K562 (cell line): ENCODE measurements at regions not wholly inside any gene's neighbourhood (a gene's known extent, or its start where the extent isn't known, plus 50 kb on each side); places are given as distances from the start of the nearest gene placed in this dataset.

Source experiments
- ATAC-seq: fragments of 200-7000 bp; cut with Tn5 transposase; 3 replicates; pipeline ENCODE4 v1.9.1; 2020; ENCODE audit warnings: moderate library complexity
- BruUV-seq: library from RNA; stranded (reverse); fragments of 400-500 nt; replicated peaks from 2 replicates; lab custom pipeline; 2021; lab: Mats Ljungman, UMichigan
- CTCF ChIA-PET: fragments of 300-600 bp; formaldehyde crosslinking; extraction: SDS; loops from one replicate; lab custom pipeline; 2021; ENCODE audit warnings: low intra/inter-chr PET ratio; lab: Yijun Ruan, JAX
- POLR2A ChIA-PET: fragments of 300-600, 350-650 bp; sonication (Branson Sonifier 250); formaldehyde crosslinking; extraction: SDS; loops from one replicate; lab custom pipeline; 2021; ENCODE audit warnings: antibody characterized with exemption, inconsistent platforms; lab: Yijun Ruan, JAX
- DNase-seq, 4 experiments: peaks; one replicate each; pipeline versions ENCODE4 v3.0.0 to v3.0.0-alpha.2; 2011 to 2018; ENCODE audit warnings: low spot score in 3 of 4, mixed read lengths in 3 of 4; ENCODE audit errors: extremely low read depth in 1 of 4
- FAIRE-seq: peaks from 2 replicates; lab custom pipeline; 2011; peaks lifted over from hg19 to GRCh38; lab: Jason Lieb, UNC
- H2AFZ ChIP-seq: 2 replicates; pipeline ENCODE4 v1.6.0; 2011; ENCODE audit warnings: low read depth, low read length, control low read depth, inconsistent platforms
- H3K27ac ChIP-seq: fragments of 200-600 bp; 3 replicates; pipeline ENCODE4 v1.8.0; 2011; ENCODE audit warnings: low read depth, mild to moderate bottlenecking, control low read depth, inconsistent platforms, low read length, moderate library complexity, mixed read lengths; ENCODE audit errors: extremely low read depth
- H3K27me3 ChIP-seq, 2 experiments: fragments of 300-600 bp in 1 of 2; 2 replicates in 1 of 2; 3 replicates in 1 of 2; pipeline versions ENCODE4 v1.6.0 to v1.8.0; 2011; ENCODE audit warnings: inconsistent platforms in 2 of 2, low read length in 2 of 2, mild to moderate bottlenecking in 1 of 2, mixed read lengths in 1 of 2, moderate library complexity in 1 of 2; ENCODE audit not compliant: control insufficient read depth in 2 of 2, insufficient read depth in 2 of 2
- H3K36me3 ChIP-seq: fragments of 300-600 bp; 3 replicates; pipeline ENCODE4 v1.8.0; 2011; ENCODE audit warnings: mild to moderate bottlenecking, low read length, inconsistent platforms; ENCODE audit not compliant: control insufficient read depth, insufficient read depth
- H3K4me1 ChIP-seq, 2 experiments: fragments of 200-600 bp in 1 of 2; replicated peaks in 1 of 2; 2 replicates in 1 of 2; 3 replicates in 1 of 2; pipeline versions ENCODE4 v1.5.1 to v1.8.0; 2011; ENCODE audit warnings: inconsistent platforms in 2 of 2, low read length in 2 of 2, mild to moderate bottlenecking in 1 of 2, mixed read lengths in 1 of 2, moderate library complexity in 1 of 2; ENCODE audit not compliant: control insufficient read depth in 2 of 2, insufficient read depth in 2 of 2
- H3K4me2 ChIP-seq: 2 replicates; pipeline ENCODE4 v1.6.1; 2011; ENCODE audit warnings: low read length, control low read depth, inconsistent platforms, mixed read lengths; ENCODE audit not compliant: insufficient read depth
- H3K4me3 ChIP-seq: fragments of 200-600 bp; sonication (generic), shearing (Covaris generic); 2 replicates; pipeline ENCODE4 v1.5.1; 2016; ENCODE audit warnings: control low read depth, inconsistent platforms
- H3K79me2 ChIP-seq: fragments of 200-600 bp; 3 replicates; pipeline ENCODE4 v1.8.0; 2011; ENCODE audit warnings: low read length, inconsistent platforms; ENCODE audit not compliant: control insufficient read depth, insufficient read depth
- H3K9ac ChIP-seq, 2 experiments: 2 replicates each; pipeline versions ENCODE4 v1.6.0 to v1.6.1; 2011; ENCODE audit warnings: low read depth in 2 of 2, low read length in 2 of 2, control low read depth in 1 of 2, inconsistent platforms in 1 of 2, mild to moderate bottlenecking in 1 of 2, mixed read lengths in 1 of 2; ENCODE audit not compliant: insufficient read depth in 1 of 2
- H3K9me1 ChIP-seq: one replicate; pipeline ENCODE4 v1.6.0; 2011; ENCODE audit warnings: inconsistent platforms, mild to moderate bottlenecking, low read length, moderate library complexity; ENCODE audit not compliant: control insufficient read depth, insufficient read depth
- H3K9me3 ChIP-seq: replicated peaks from 2 replicates; pipeline ENCODE4 v1.5.1; 2011; ENCODE audit warnings: low read depth, low read length, inconsistent platforms; ENCODE audit not compliant: control insufficient read depth, insufficient read depth
- H4K20me1 ChIP-seq: replicated peaks from 2 replicates; pipeline ENCODE4 v1.6.1; 2011; ENCODE audit warnings: low read length, inconsistent platforms, mixed read lengths; ENCODE audit not compliant: control insufficient read depth, insufficient read depth
- ARHGAP35 ChIP-seq: fragments of 450-650 bp; IDR thresholded peaks from 2 replicates; pipeline ENCODE4 v1.6.1; 2018; ENCODE audit not compliant: partially characterized antibody
- ATF1 ChIP-seq, 2 experiments: fragments of 450-650 bp in 1 of 2; IDR thresholded peaks; 2 replicates each; pipeline ENCODE4 v1.6.1; 2016; ENCODE audit warnings: missing compliant biosample characterization in 1 of 2, missing genetic modification characterization in 1 of 2
- HDAC8 ChIP-seq: fragments of 450-650 bp; IDR thresholded peaks from 2 replicates; pipeline ENCODE4 v1.6.1; 2016; ENCODE audit warnings: mild to moderate bottlenecking, missing genetic modification characterization, moderate library complexity, missing compliant biosample characterization
- HMBOX1 ChIP-seq: sonication (generic); IDR thresholded peaks from 2 replicates; pipeline ENCODE4 v1.6.1; 2016
- KDM1A ChIP-seq, 2 experiments: fragments of 450-650 bp; IDR thresholded peaks; 2 replicates each; pipeline ENCODE4 v1.6.1; 2016; ENCODE audit warnings: mild to moderate bottlenecking in 2 of 2
- KDM4B ChIP-seq, 2 experiments: fragments of 450-650 bp in 1 of 2; sonication (generic) in 1 of 2; IDR thresholded peaks; 2 replicates each; pipeline ENCODE4 v1.6.1; 2016 to 2017; ENCODE audit warnings: borderline replicate concordance in 2 of 2, antibody characterized with exemption in 1 of 2, low read depth in 1 of 2, mild to moderate bottlenecking in 1 of 2
- KLF13 ChIP-seq: fragments of 450-650 bp; IDR thresholded peaks from 2 replicates; pipeline ENCODE4 v1.6.1; 2016; ENCODE audit warnings: missing genetic modification characterization, low read depth, mild to moderate bottlenecking, missing compliant biosample characterization, moderate library complexity, borderline replicate concordance
- NEUROD1 ChIP-seq: fragments of 150-350 bp; IDR thresholded peaks from 2 replicates; pipeline ENCODE4 v1.6.1; 2014; ENCODE audit warnings: borderline replicate concordance, low read length, low read depth; ENCODE audit not compliant: partially characterized antibody
- PREB ChIP-seq: sonication (generic); formaldehyde crosslinking; IDR thresholded peaks from 2 replicates; pipeline ENCODE4 v1.8.1; 2023; ENCODE audit warnings: mild to moderate bottlenecking, missing genetic modification reagents
- STAT5A ChIP-seq: IDR thresholded peaks from 2 replicates; pipeline ENCODE4 v1.6.1; 2012; ENCODE audit warnings: low read length, inconsistent platforms, borderline replicate concordance
- STAT5B ChIP-seq: fragments of 250-450 bp; sonication (Bioruptor Pico); IDR thresholded peaks from 2 replicates; pipeline ENCODE4 v1.8.0; 2021; ENCODE audit warnings: mild to moderate bottlenecking, inconsistent platforms
- TSC22D4 ChIP-seq: fragments of 450-650 bp; IDR thresholded peaks from 2 replicates; pipeline ENCODE4 v1.6.1; 2016; ENCODE audit warnings: missing genetic modification characterization, missing biosample characterization, control low read depth
- ZEB2 ChIP-seq: fragments of 450-650 bp; IDR thresholded peaks from 2 replicates; pipeline ENCODE4 v1.6.1; 2016
- ZNF395 ChIP-seq: fragments of 200-800 bp; sonication (Bioruptor generic); IDR thresholded peaks from 2 replicates; pipeline ENCODE4 v1.6.1; 2017; ENCODE audit warnings: missing genetic modification characterization, missing compliant biosample characterization
- WGBS: fragments of 100-300 bp; shearing (Covaris generic); methylation state at CpG from one replicate; pipeline ENCODE4 v1.1.6; 2016; ENCODE audit warnings: low coverage, mixed read lengths; ENCODE audit not compliant: insufficient coverage; ENCODE audit errors: missing lambda C conversion rate; 5-methylcytosine and 5-hydroxymethylcytosine counted together
- in situ Hi-C: fragments of 300-500 bp; cut with MboI; formaldehyde crosslinking; loops from 4 replicates; pipeline ENCODE4 v1.15.0; 2018; ENCODE audit warnings: inconsistent platforms, mixed read lengths
- intact Hi-C: fragments of 100-400 bp; cut with micrococcal nuclease; formaldehyde crosslinking; loops from 2 replicates; pipeline ENCODE4 v1.14.2; 2022

- POLR2A ChIA-PET = no interaction called here
- Histone ChIP-seq H3K9ac (no peak overlapping the region), H3K4me3 (no peak overlapping the region), H4K20me1 (no peaks in the 10 kb centered on the region), H3K4me1 (no peaks in the 10 kb centered on the region), H3K27ac (no peak overlapping the region), H3K9me3 (no peaks in the 10 kb centered on the region), H3K36me3 (no peaks in the 10 kb centered on the region), H3K9me1 (no peaks in the 10 kb centered on the region), H3K27me3 (no peaks in the 10 kb centered on the region), H3K4me2 (no peak overlapping the region), H2AFZ (no peak overlapping the region), H3K79me2 (no peaks in the 10 kb centered on the region)
- ATAC-seq (no peak), FAIRE-seq (no peak), DNase-seq (no peak)
- CTCF ChIA-PET = no interaction called here
- intact Hi-C loops (no loop called here), in situ Hi-C loops (no loop called here)
- TF ChIP-seq ZEB2 = no peak
- BruUV-seq = no TSS peak
- WGBS = 0% methylated on average over 2 of the region's 2 CpGs
Measured at GRCh38 chr5:8633696-8634095, 764.7 kb downstream of the MTRR start.

GRCh38 chr5:8634219-8634618 lies 765.3 kb downstream of the MTRR start:
- no peak for FAIRE-seq
- Histone ChIP-seq H3K4me2 (no peak overlapping the region), H3K9me3 (no peaks in the 10 kb centered on the region; the same call in 1 of the 2 replicates), H3K27me3 (no peaks in the 10 kb centered on the region), H3K79me2 (no peaks in the 10 kb centered on the region), H4K20me1 (no peaks in the 10 kb centered on the region), H3K9me1 (no peaks in the 10 kb centered on the region), H3K4me1 (no peaks in the 10 kb centered on the region), H3K36me3 (no peaks in the 10 kb centered on the region), H2AFZ (no peak overlapping the region), H3K4me3 (no peak overlapping the region), H3K27ac (no peak overlapping the region), H3K9ac (no peak overlapping the region)
- ATAC-seq = no peak
- intact Hi-C loops = no loop called here
- BruUV-seq = no TSS peak
- POLR2A ChIA-PET = no interaction called here
- in situ Hi-C loops = no loop called here
- 3% methylated on average over 2 of the region's 2 CpGs for WGBS
- CTCF ChIA-PET = no interaction called here
- DNase-seq = no peak
- TF ChIP-seq KDM1A (IDR thresholded peaks at IDR 0.05) (no peak), ZNF395 (no peak), PREB (CRISPR knock-in tag) (no peak), KDM4B (IDR thresholded peaks at IDR 0.05; ENCODE audit: borderline replicate concordance in 2 of 2, low read depth in 1 of 2) (no peak), HDAC8 (tag) (no peak), NEUROD1 (no peak), HMBOX1 (no peak), ARHGAP35 (no peak), STAT5B (CRISPR knock-in tag) (no peak), KLF13 (no peak), STAT5A (no peak), ATF1 (CRISPR knock-in tag; IDR thresholded peaks at IDR 0.05) (no peak), ATF1 (tag; IDR thresholded peaks at IDR 0.05) (no peak), TSC22D4 (no peak)
